ENCODE measurements at regions not wholly inside any gene's neighbourhood (a gene's known extent, or its start where the extent isn't known, plus 50 kb on each side); places are given as distances from the start of the nearest gene placed in this dataset.

DNA sequence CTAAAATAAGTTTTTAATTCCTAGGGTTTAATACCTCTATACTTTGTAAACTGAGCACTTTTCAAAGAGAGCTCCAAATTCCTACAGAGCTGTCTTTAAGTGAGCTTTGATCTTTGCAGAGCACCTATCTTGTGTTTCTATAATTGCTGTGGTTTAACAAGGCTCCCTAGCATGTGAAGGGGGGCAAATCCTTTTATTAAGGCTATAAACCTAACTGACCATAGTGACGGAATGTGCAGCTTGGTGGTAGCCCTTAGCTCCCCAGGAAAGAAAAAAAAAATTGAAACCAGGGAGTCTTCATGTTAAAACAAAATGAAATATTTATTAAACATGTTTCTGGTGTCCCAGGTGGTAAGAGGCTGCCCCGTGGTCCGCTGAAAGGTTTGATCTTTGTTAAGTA lies 78.6 kb upstream of the ETAA1 start:
- TF ChIP-seq RFX5 (IDR thresholded peaks at IDR 0.05; ENCODE audit: low read depth, low read length): no peak
- TF ChIP-seq RAD21 (IDR thresholded peaks at IDR 0.05; ENCODE audit: low read length): no peak
- TF ChIP-seq, protein P1, sequence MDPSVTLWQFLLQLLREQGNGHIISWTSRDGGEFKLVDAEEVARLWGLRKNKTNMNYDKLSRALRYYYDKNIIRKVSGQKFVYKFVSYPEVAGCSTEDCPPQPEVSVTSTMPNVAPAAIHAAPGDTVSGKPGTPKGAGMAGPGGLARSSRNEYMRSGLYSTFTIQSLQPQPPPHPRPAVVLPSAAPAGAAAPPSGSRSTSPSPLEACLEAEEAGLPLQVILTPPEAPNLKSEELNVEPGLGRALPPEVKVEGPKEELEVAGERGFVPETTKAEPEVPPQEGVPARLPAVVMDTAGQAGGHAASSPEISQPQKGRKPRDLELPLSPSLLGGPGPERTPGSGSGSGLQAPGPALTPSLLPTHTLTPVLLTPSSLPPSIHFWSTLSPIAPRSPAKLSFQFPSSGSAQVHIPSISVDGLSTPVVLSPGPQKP (IDR thresholded peaks at IDR 0.05; ENCODE audit: borderline replicate concordance, low read depth, low read length): no peak
- TF ChIP-seq FOS (IDR thresholded peaks at IDR 0.05; ENCODE audit: low read depth, low read length): no peak
- TF ChIP-seq, protein P2, sequence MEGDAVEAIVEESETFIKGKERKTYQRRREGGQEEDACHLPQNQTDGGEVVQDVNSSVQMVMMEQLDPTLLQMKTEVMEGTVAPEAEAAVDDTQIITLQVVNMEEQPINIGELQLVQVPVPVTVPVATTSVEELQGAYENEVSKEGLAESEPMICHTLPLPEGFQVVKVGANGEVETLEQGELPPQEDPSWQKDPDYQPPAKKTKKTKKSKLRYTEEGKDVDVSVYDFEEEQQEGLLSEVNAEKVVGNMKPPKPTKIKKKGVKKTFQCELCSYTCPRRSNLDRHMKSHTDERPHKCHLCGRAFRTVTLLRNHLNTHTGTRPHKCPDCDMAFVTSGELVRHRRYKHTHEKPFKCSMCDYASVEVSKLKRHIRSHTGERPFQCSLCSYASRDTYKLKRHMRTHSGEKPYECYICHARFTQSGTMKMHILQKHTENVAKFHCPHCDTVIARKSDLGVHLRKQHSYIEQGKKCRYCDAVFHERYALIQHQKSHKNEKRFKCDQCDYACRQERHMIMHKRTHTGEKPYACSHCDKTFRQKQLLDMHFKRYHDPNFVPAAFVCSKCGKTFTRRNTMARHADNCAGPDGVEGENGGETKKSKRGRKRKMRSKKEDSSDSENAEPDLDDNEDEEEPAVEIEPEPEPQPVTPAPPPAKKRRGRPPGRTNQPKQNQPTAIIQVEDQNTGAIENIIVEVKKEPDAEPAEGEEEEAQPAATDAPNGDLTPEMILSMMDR (conservative IDR thresholded peaks at IDR 0.05; ENCODE audit: low read depth, low read length): no peak
- TF ChIP-seq POLR2A (IDR thresholded peaks at IDR 0.05; ENCODE audit: low read depth, low read length): no peak
- TF ChIP-seq BHLHE40 (IDR thresholded peaks at IDR 0.05; ENCODE audit: low read depth, low read length): no peak
- no peak for TF ChIP-seq RCOR1 (IDR thresholded peaks at IDR 0.05; ENCODE audit: insufficient replicate concordance, low read length)
- no peak for TF ChIP-seq SMC3 (IDR thresholded peaks at IDR 0.05; ENCODE audit: low read depth, low read length)

Measured in IMR-90 (cell line).